OCI-LY1 (cell line): ENCODE measurements at regions not wholly inside any gene's neighbourhood (a gene's known extent, or its start where the extent isn't known, plus 50 kb on each side); places are given as distances from the start of the nearest gene placed in this dataset.

Source experiments
- CTCF ChIP-seq: fragments of 200-600 bp; sonication (generic), shearing (Covaris generic); IDR thresholded peaks from 2 replicates; pipeline ENCODE4 v1.5.1; 2017; ENCODE audit warnings: mild to moderate bottlenecking, antibody characterized with exemption, low read length, moderate library complexity, mixed read lengths
- EZH2 ChIP-seq: fragments of 200-600 bp; sonication (generic), shearing (Covaris generic); IDR thresholded peaks from 2 replicates; pipeline ENCODE4 v1.8.0; 2017; ENCODE audit warnings: borderline replicate concordance, mixed run types, mild to moderate bottlenecking, antibody characterized with exemption, low read length, moderate library complexity, mixed read lengths

- no peak for TF ChIP-seq CTCF
- TF ChIP-seq EZH2: no peak
These were observed 140.3 kb downstream of the SALL1 start for GRCh38 chr16:51010817-51011216.
